GM18502 (cell line): ENCODE measurements at regions not wholly inside any gene's neighbourhood (a gene's known extent, or its start where the extent isn't known, plus 50 kb on each side); places are given as distances from the start of the nearest gene placed in this dataset.
"Not testable (repeated sequence)": the region's sequence is repeated elsewhere in the genome, so short reads cannot be mapped to it uniquely, and the experiment has no call there.

Experiments used
- ATAC-seq: cut with Tn5 transposase; IDR thresholded peaks from one replicate; pipeline ENCODE4 v1.9.1; 2021; ENCODE audit warnings: mild to moderate bottlenecking; ENCODE audit not compliant: unreplicated experiment, poor library complexity

DNA sequence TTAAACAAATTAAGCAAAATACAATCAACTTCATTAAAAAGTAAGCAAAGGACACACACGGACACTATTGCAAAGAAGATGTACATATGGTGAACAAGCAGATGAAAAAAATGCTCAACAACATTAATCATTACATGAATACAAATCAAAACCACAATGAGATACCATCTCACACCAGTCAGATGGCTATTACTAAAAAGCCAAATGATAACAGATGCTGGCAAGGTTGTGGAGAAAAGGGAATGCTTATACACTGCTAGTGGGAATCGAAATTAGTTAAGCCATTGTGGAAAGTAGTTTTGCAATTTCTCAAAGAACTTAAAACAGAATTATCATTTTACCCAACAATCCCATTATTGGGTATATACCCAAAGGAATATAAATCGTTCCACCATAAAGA, 636.2 kb upstream of the ST8SIA4 start:
- ATAC-seq, result no peak

DNA sequence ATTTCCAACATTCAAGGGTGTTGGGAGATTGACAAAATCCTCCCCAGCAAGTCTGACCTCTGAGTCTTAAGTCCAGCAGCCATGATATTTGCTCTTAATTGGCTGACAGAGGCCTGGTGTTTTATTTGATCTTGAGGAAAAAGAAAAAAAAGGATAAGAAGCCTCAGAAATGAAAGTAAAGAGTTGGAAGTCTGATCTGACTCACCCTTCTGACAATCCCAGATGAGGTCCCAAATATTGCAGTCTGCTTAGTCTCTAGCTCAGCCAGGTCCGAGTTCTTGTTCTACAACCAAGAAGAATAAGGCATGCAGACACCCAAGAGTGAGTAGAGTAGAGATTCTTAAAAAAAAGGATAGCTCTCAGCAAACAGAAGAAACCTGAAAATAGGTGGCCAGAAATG, 632.5 kb upstream of the ST8SIA4 start:
- ATAC-seq, result no peak

DNA sequence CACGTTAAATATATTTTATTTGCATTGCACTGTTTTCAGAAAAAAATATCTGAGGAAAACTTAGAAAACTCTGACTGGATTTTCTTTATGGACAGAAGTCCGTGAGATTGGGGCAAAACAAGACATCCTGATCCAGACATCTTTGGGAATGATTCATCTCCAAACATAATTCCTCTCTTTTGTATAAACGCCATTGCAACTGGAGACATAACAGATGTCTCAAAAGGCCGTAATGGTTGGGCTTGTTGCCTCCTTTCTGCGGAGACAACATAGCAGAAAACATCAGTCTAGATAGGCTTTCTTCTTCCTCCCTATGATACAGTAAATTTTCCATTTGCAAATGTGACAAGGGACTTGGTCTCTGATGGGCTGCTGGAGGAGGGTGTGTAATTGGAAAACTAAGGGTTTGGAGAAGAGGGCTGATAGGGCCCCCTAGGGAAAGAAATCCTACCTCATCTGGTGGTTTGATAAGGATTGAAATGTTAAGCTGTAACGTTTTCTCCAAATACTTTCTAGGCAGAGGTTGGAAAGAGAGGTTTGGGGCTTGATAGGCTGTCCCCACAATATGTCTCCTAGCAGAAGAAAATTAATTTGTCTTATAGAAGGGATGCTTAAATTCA, 631.5 kb upstream of the ST8SIA4 start:
- ATAC-seq, result no peak

DNA sequence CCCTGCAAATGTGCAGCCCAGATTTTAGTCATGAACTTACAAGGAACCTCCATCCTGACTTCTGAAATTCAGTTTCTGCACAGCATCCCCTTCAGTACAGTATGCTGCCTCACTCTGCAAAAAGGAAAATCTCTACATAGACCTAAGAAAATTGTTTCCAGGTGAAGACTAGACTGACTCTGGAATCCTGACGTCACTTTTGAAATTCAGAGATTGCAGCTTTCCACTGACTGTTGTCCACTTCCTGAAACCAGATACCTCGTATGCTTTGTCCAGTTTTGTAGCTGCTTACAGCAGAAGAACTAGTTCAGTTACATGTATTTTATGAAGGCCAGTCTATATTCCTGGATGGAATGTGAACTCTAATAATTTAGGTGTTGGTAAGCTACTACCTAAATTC, 629.3 kb upstream of the ST8SIA4 start:
- ATAC-seq, result no peak

DNA sequence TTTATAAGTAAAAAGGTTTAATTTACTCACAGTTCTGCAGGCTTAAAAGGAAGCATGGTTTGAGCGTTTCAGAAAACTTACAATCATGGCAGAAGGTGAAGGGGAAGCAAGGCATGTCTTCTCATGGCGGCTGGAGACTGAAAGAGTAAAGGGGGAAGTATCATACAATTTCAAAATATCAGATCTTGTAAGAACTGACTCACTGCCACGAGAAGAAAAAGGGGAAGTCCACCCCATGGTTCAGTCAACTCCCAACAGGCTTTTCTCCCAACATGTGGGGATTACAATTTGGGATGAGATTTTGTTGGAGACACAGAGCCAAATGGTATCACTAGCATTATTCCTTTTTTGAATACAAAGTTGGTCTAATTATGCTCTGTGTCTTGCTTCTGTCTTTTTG, 627.9 kb upstream of the ST8SIA4 start:
- no peak for ATAC-seq

DNA sequence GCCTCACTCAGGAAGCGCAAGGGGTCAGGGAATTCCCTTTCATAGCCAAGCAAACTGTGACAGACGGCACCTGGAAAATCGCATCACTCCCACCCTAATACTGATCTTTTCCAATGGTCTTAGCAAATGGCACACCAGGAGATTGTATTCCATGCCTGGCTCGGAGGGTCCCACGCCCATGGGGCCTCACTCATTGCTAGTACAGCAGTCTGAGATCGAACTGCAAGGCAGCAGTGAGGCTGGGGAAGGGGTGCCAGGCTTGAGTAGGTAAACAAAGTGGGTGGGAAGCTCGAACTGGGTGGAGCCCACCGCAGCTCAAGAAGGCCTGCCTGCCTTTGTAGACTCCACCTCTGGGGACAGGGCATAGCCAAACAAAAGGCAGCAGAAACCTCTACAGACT, 626.0 kb upstream of the ST8SIA4 start:
- ATAC-seq, result not testable (repeated sequence)

DNA sequence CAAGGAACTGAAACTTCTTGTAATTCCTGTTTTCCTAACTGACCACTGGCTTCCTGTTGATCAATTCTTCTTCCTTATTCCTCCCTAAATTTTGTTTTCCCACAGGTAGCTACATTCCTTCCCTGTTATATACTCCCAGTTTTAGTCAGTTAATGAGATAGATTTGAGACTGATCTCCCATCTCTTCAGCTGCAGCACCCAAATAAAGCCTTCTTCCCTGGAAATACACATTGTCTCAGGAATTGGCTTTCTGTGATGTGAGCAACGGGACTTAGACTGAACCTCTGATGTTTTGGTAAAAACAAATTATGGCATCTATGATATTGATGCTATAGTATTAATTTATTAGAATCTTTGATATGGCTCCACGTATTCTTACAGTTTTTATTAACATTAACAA, 617.3 kb upstream of the ST8SIA4 start:
- ATAC-seq, result no peak

DNA sequence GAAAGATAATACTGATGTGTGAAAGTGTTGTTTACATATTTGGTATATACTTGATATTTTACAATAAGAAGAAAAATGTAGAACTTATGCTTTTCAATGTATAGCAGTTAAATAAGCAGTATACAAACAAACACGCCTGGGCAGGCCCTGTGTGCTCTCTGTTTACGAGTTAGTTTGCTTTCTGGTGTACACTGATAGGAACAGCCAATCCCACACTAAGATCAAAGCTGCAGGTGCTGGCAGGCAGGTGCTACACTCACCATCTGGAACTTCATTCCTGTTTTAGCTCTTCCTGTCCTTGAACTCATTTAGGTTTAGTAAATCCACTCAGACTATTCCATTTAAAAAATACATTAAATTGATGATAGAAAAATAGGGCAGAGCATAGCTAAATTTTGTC, 614.7 kb upstream of the ST8SIA4 start:
- no peak for ATAC-seq

DNA sequence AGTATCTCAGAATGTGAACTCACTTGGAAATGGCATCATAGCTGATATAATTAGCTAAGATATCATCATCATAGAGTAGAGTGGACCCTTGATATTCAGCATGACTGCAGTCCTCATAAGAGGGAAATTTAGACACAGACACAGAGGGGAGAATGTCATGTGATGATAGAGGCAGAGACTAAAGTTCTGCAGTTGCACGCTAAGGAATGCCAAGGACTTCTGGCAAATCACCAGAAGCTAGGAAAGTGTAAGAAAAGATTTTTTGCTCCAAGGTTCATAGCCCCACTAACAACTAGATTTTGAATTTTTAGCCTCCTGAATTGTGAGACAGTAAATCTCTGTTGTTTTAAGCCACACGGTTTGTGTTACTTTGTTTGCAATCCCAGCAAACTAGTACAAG, 612.6 kb upstream of the ST8SIA4 start:
- ATAC-seq, result no peak

DNA sequence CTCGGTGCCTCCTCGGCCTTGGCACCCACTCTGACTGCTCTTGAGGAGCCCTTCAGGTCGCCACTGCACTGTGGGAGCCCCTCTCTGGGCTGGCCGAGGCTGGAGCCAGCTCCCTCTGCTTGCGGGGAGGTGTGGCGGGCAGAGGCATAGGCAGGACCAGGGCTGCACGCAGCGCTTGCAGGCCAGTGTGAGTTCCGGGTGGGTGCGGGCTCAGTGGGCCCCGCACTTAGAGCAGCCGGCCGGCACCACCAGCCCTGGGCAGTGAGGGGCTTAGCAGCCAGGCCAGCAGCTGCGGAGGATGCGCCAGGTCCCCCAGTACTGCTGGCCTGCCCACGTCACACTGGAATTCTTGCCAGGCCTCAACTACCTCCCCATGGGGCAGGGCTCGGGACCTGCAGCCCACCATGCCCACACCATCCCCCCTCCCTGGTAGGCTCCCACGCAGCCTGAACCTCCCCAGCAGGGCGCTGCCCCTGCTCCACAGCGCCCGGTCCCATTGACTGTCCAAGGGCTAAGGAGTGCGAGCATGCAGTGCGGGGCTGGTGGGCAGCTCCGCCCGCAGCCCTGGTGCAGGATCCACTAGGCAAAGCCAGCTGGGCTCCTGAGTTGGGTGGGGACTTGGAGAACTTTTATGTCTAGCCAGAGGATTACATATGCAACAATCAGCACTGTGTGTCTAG, 602.9 kb upstream of the ST8SIA4 start:
- no peak for ATAC-seq

DNA sequence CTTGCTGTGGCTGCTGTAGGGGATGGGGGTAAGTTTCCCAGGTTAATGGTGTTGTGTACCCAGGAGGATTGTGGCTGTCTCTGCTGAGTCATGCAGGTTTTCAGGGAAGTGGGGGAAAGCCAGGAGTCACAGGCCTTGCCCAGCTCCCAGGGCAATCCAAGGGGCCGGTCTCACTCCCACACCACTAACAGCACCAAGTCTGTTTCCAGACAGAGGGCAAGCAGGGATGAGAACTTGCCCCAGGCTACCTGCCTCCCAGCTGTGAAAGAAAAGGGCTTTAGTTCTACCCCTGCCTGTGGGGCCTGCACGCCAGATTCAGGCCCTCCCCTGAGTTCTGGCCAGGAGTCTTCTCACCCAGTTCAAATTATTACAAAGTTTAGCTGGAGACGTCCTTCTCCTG, 579.8 kb upstream of the ST8SIA4 start:
- no peak for ATAC-seq

DNA sequence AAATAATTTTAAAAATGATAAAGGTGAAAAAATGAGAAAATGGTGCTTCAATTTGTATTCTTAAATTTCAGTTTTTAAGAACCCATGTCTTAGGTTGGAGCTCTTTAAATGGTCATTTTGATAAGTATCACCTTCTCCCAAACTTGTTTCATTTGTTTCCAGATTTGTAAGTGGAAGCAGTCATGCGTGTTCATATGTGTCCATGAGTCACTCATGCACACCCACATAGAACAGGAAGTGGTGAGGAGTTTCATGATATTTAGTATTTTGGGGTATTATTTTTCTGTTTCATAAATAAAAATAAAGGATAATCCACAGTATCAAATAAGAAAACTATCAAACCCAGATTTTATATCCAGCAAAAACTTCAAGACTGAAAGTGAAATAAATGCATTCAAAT, 570.4 kb upstream of the ST8SIA4 start:
- peak; percentile 65 for ATAC-seq

DNA sequence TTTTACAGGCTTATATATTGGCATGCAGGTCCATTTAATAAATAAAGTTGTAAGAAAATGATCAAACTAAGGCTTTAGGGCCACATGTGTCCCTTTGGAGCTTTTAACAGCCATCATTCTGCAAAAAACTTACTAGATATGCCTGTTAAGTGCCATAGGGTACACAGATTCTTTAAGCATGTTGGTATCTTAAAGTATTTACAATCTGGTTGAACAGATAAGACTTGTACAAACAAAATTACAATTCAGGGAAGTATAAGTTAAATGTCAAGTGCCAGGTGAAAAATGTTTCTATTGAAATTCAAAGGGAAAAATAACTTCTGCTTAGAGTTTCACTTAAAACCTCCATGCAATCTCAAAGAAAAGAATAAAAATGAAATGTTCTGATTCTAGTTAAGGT, 558.4 kb upstream of the ST8SIA4 start:
- no peak for ATAC-seq

DNA sequence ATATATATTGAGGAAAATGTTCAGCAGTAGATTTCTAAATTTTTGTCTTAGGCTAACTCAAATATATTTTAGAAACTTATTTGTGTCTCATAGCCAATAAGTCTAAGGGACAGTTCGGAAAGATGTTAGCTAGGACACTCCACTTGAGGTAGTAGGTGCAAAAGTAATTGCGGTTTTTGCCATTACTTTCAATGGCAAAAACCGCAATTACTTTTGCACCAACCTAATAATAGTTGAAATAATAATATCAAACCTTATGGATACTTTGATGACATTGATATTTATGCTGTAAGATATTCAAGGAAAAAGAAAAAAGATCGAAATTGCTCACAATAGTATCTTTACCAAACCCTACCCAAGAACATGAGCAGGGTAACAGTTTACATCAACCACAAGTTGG, 555.5 kb upstream of the ST8SIA4 start:
- ATAC-seq, result no peak

DNA sequence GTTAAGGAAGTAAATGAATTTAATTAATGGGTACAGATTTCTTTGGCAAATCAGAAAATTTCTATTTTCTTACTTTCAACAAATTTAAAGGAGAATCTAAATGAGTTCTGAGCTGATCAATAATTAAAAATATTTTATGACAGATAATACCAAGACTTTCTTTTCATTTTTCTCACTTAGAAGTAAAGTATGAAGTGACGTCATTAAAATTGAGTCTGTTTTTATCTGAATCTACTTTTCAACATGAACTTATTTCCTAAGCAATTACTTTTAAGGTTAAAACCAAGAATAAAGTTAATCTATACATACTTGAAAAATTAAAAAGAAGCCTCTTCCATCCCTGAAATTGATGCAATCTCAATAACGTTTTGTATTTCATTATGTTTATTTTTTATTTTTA, 552.8 kb upstream of the ST8SIA4 start:
- no peak for ATAC-seq

DNA sequence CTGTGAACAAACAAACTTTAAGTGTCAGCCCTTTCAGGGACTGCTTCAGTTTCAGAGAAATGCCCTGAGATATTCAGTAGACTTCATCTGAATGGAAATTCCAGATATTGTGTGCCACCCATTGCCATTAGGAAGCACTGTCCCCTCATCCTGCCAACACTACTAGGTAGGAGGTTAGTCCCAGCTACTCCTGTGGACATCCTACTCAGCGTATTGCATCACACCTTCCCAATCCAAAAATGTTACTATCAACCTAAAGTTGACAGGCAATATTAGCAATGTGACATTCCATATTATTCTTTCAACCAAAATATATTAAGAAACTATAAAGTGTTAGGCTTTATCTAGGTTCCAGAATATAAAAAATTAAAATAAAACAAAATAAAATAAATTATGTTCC, 552.0 kb upstream of the ST8SIA4 start:
- ATAC-seq, result no peak

DNA sequence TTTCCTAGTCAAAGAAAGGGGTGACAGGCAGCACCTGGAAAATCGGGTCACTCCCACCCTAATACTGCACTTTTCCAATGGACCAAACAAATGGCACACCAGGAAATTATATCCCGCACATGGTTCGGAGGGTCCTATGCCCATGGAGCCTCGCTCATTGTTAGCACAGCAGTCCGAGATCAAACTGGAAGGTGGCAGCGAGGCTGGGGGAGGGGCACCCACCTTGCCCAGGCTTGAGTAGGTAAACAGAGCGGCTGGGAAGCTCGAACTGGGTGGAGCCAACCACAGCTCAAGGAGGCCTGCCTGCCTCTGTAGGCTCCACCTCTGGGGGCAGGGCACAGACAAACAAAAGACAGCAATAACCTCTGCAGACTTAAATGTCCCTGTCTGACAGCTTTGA, 539.2 kb upstream of the ST8SIA4 start:
- not testable (repeated sequence) for ATAC-seq

DNA sequence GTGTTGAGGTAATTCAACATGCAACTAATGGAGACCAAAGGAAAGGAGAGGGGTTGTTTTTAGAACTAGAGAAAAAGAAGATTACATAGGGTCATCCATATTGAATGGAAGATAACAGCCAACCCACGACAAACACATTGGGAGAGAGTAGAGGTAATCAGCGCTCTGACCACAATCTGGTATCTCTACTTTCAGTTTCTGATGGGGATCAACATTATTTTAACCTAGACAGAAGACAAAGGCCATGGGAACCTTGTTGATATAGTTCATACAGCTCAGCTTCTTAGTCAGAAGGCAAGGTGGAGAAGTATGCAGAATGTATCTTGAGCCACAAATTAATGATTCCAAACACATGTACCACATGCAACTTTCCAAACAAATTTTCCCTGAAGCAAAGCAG, 537.1 kb upstream of the ST8SIA4 start:
- ATAC-seq, result no peak

DNA sequence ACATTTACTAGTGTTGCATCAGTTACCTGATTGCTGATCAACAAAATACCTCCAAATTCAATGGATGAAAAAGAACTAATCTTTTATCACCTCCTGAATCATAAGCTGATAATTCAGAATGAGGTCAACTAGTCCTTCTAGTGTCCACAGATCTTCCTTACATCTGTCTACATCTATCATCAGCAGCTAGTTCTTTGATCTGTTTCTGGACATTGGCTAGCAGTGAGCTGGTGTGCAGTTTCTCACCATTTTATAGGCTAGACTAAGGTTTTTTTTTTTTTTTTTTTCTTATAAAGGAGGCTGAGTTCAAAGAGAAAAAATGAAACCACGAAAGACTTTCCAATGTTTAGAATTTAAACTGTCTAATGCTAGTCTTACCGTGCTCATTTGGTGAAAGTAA, 534.3 kb upstream of the ST8SIA4 start:
- ATAC-seq, result no peak

DNA sequence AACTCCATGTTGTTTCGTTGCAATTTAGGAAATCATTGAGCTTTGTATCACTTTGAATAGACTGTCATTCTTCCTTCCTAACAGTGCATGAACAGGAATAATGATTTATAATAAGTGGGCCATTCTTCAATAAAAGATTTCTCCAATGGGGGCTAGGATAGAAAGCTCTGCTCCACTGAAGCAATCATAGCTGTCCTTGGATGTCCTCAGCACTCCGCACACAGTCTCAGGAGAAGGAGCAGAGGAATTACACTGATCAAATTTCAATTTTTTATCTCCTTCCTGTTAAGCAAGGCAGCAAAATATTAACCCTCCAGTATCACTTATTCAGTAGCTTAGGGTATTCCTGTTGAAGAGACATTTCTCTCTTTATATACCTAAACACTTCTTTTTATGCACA, 532.7 kb upstream of the ST8SIA4 start:
- ATAC-seq, result no peak

DNA sequence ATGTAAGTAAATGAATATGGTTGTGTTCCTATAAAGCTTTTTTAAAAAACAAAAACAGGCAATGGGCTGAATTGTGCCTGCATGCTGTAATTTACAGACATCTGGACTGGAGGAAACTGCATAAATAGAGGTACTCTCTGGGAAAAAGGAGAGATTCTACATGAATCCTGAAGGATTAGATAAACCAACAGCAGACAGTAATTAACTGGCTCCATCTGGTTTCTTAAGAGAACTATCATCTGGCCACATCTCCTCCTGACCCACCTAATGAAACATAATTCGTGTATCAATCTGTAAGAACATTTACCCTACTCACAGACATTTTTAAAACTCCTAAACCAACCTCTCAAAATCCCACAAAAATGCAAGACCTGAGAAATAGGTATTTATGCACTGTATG, 528.1 kb upstream of the ST8SIA4 start:
- ATAC-seq, result no peak

DNA sequence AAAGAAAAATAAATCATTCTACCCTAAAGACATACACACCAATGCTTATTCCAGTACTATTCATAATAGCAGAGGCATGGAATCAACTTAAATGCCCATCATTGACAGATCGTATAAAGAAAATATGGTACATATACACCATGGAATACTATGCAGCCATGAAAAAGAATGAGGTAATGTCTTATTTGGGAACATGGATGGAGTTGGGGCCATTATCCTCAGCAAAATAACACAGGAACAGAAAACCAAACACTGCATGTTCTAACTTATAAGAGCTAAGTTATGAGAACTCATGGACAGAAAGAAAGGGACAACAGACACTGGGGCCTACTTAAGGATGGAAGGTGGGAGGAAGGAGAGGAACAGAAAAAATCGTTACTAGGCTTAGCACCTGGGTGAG, 527.5 kb upstream of the ST8SIA4 start:
- ATAC-seq, result no peak
